ENCODE measurements at regions not wholly inside any gene's neighbourhood (a gene's known extent, or its start where the extent isn't known, plus 50 kb on each side); places are given as distances from the start of the nearest gene placed in this dataset.

DNA sequence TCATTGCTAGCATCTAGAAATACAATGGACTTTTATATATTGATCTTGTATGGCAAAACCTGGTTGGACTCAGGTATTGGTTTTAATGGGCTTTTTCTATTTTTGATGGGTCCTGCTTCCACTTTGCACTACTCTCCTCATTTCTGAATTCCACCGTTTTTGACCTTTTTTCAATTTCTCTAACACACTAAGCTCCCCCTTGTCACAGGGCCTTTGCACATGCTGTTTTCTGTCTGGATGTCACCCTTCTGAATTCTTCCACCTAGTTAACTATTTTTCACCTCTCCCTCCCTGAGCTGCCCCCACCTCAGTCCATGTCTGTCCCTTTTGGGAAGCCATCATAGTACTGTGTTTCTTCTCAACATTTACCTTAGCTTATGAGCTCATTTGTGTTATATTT lies 112.7 kb upstream of the FRMD6 start:
- peaks cover 0 to 6% (median 2%) of the 10 kb centered on the region in 4 donors for H3K9me3 ChIP-seq
- intact Hi-C loops (cut with DNase I; ENCODE audit: low total_unique reads), result no loop called here
- peaks cover 0 to 6% (median 3%) of the 10 kb centered on the region in 4 donors for H3K4me1 ChIP-seq
- H3K36me3 ChIP-seq, result no peaks in the 10 kb centered on the region
- H3K27me3 ChIP-seq, result no peaks in the 10 kb centered on the region
- TF ChIP-seq EP300 (IDR thresholded peaks at IDR 0.05) (no peak), POLR2A (IDR thresholded peaks at IDR 0.05) (no peak), POLR2AphosphoS5 (IDR thresholded peaks at IDR 0.05) (no peak)
- TF ChIP-seq, protein P1, sequence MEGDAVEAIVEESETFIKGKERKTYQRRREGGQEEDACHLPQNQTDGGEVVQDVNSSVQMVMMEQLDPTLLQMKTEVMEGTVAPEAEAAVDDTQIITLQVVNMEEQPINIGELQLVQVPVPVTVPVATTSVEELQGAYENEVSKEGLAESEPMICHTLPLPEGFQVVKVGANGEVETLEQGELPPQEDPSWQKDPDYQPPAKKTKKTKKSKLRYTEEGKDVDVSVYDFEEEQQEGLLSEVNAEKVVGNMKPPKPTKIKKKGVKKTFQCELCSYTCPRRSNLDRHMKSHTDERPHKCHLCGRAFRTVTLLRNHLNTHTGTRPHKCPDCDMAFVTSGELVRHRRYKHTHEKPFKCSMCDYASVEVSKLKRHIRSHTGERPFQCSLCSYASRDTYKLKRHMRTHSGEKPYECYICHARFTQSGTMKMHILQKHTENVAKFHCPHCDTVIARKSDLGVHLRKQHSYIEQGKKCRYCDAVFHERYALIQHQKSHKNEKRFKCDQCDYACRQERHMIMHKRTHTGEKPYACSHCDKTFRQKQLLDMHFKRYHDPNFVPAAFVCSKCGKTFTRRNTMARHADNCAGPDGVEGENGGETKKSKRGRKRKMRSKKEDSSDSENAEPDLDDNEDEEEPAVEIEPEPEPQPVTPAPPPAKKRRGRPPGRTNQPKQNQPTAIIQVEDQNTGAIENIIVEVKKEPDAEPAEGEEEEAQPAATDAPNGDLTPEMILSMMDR (IDR thresholded peaks at IDR 0.05), result no peak
- no peak overlapping the region for H3K4me3 ChIP-seq
- 86 to 96% (median 90%) methylated on average over 1 of the region's 1 CpG for WGBS, 5 donors
- DNase-seq, result no peak
- H3K27ac ChIP-seq, result no peak overlapping the region

DNA sequence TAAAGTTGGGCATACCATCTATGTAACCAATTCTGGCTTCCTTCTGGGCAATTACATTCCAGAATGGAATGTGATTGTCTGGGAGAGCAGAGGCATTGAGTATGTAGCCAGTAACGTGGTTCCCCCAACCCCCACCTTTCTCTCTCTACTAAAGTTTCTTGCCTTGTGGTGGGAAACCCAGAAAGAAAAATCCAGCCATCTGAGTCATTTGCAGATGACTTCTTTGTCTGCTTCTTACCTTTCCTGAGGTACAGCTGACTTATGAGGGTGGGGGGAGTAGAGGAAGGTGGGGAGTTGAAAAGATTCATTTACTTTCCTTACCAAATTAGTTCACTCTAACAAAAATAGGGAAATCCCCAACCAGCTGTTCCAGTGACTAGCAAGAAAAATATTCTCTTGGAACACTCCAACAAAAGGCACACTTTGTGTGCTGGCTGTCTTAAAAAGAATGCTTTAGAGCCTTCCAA lies 112.1 kb upstream of the FRMD6 start:
- DNase-seq, result no peak
- intact Hi-C loops (cut with DNase I; ENCODE audit: low total_unique reads), result no loop called here
- H3K4me1 ChIP-seq, result peaks cover 0 to 5% (median 1%) of the 10 kb centered on the region in 4 donors
- TF ChIP-seq, protein P1 (IDR thresholded peaks at IDR 0.05), result no peak
- TF ChIP-seq POLR2A (IDR thresholded peaks at IDR 0.05) (no peak), POLR2AphosphoS5 (IDR thresholded peaks at IDR 0.05) (no peak), EP300 (IDR thresholded peaks at IDR 0.05) (no peak)
- peaks cover 0 to 6% (median 2%) of the 10 kb centered on the region in 4 donors for H3K9me3 ChIP-seq
- no peak overlapping the region for H3K4me3 ChIP-seq
- WGBS, 5 donors, result 17 to 54% (median 41%) methylated on average over 1 of the region's 1 CpG
- no peak overlapping the region for H3K27ac ChIP-seq
- H3K36me3 ChIP-seq, result no peaks in the 10 kb centered on the region
- no peaks in the 10 kb centered on the region for H3K27me3 ChIP-seq

DNA sequence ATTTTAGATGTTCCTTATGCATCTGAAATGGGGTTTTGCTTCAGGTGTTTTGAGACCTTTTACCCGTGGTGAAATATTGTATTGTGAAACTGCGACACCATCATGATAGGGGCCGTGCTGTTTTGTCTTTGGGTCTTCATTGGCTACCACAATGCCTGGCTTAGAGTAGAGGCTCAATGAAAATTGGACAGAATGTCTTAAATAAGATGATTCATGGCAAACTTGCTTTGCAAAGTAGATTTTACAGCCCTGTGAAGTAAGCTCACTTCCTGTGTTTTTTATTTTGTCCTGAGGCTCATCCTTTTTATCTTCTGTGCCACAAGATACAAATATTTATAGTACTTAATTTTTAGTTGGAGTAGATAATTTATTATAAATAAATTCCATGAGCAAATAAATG lies 111.3 kb upstream of the FRMD6 start:
- no peak overlapping the region for H3K4me3 ChIP-seq
- peaks cover 0 to 4% (median 1%) of the 10 kb centered on the region in 4 donors for H3K9me3 ChIP-seq
- WGBS, 5 donors, result 76 to 92% (median 89%) methylated on average over 3 of the region's 3 CpGs
- DNase-seq, result no peak
- TF ChIP-seq, protein P1 (IDR thresholded peaks at IDR 0.05), result no peak
- TF ChIP-seq POLR2AphosphoS5 (IDR thresholded peaks at IDR 0.05) (no peak), EP300 (IDR thresholded peaks at IDR 0.05) (no peak)
- no peaks in the 10 kb centered on the region for H3K27me3 ChIP-seq
- intact Hi-C loops (cut with DNase I; ENCODE audit: low total_unique reads), result no loop called here
- peak overlapping the region in 1 of 5 donors; percentile 3 for H3K27ac ChIP-seq
- H3K36me3 ChIP-seq, result no peaks in the 10 kb centered on the region
- H3K4me1 ChIP-seq, result peaks cover 0 to 5% (median 0%) of the 10 kb centered on the region in 4 donors

DNA sequence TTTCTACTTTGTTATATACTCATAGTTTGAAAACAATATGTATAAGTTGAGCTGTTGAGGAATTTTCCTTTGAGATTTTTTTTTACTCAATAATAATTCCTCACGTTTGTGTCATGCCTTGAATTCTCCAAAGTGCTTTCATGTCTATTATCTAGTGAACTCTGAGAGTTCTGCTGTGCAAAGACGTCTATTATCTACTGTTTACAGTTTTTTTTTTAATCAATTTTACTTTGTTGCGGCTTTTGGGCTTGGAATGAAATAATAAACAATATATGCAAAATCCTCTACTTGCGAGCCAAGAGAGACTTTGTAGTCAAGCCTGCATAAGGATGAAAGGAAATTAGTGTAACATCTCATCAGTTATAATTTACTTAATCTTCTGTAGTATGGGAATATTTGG lies 107.2 kb upstream of the FRMD6 start:
- DNase-seq, result no peak
- Histone ChIP-seq H3K36me3 (no peaks in the 10 kb centered on the region), H3K27me3 (no peaks in the 10 kb centered on the region), H3K27ac (no peak overlapping the region), H3K4me3 (no peak overlapping the region), H3K9me3 (no peaks in the 10 kb centered on the region), H3K4me1 (peaks cover 0 to 30% (median 4%) of the 10 kb centered on the region in 4 donors)
- TF ChIP-seq POLR2A (IDR thresholded peaks at IDR 0.05) (no peak), EP300 (IDR thresholded peaks at IDR 0.05) (no peak), POLR2AphosphoS5 (IDR thresholded peaks at IDR 0.05) (no peak)
- TF ChIP-seq, protein P1 (IDR thresholded peaks at IDR 0.05), result no peak
- intact Hi-C loops (cut with DNase I; ENCODE audit: low total_unique reads), result no loop called here
- WGBS, 5 donors, result 33 to 47% (median 45%) methylated on average over 4 of the region's 4 CpGs
